ENCODE measurements at regions not wholly inside any gene's neighbourhood (a gene's known extent, or its start where the extent isn't known, plus 50 kb on each side); places are given as distances from the start of the nearest gene placed in this dataset.

GRCh38 chr3:182525766-182526374 lies 267.4 kb upstream of the ATP11B start:
- Histone ChIP-seq H3K4me2 (ENCODE audit: low read length) (no peak overlapping the region), H3K4me3 (ENCODE audit: low read length) (no peak overlapping the region), H3K27me3 (ENCODE audit: control insufficient read depth, insufficient read depth, low read length) (peaks cover 2% of the 10 kb centered on the region), H3K9ac (ENCODE audit: low read depth, low read length) (no peak overlapping the region), H3K4me1 (ENCODE audit: control insufficient read depth, insufficient read depth, low read length) (no peaks in the 10 kb centered on the region), H3K36me3 (ENCODE audit: insufficient read depth, low read length) (no peaks in the 10 kb centered on the region), H3K9me3 (replicated peaks; ENCODE audit: low read length) (no peaks in the 10 kb centered on the region)

- no peak overlapping the region for H3K4me2 ChIP-seq (ENCODE audit: low read length)
- H3K4me1 ChIP-seq (ENCODE audit: control insufficient read depth, insufficient read depth, low read length), result no peaks in the 10 kb centered on the region
- H3K9ac ChIP-seq (ENCODE audit: low read depth, low read length), result no peak overlapping the region
- H3K4me3 ChIP-seq (ENCODE audit: low read length), result no peak overlapping the region
- no peaks in the 10 kb centered on the region for H3K36me3 ChIP-seq (ENCODE audit: insufficient read depth, low read length)
- H3K27me3 ChIP-seq (ENCODE audit: control insufficient read depth, insufficient read depth, low read length), result peaks cover 2% of the 10 kb centered on the region
- H3K9me3 ChIP-seq (replicated peaks; ENCODE audit: low read length), result no peaks in the 10 kb centered on the region
Measured at GRCh38 chr3:182527745-182528144, 265.6 kb upstream of the ATP11B start.

- Histone ChIP-seq H3K36me3 (ENCODE audit: insufficient read depth, low read length) (no peaks in the 10 kb centered on the region), H3K9me3 (replicated peaks; ENCODE audit: low read length) (no peaks in the 10 kb centered on the region), H3K9ac (ENCODE audit: low read depth, low read length) (no peak overlapping the region), H3K4me1 (ENCODE audit: control insufficient read depth, insufficient read depth, low read length) (no peaks in the 10 kb centered on the region), H3K4me2 (ENCODE audit: low read length) (no peak overlapping the region), H3K4me3 (ENCODE audit: low read length) (no peak overlapping the region), H3K27me3 (ENCODE audit: control insufficient read depth, insufficient read depth, low read length) (peaks cover 2% of the 10 kb centered on the region)
Measured at GRCh38 chr3:182530316-182530715, 263.0 kb upstream of the ATP11B start.

- H3K4me2 ChIP-seq (ENCODE audit: low read length), result no peak overlapping the region
- no peak overlapping the region for H3K9ac ChIP-seq (ENCODE audit: low read depth, low read length)
- no peaks in the 10 kb centered on the region for H3K4me1 ChIP-seq (ENCODE audit: control insufficient read depth, insufficient read depth, low read length)
- H3K9me3 ChIP-seq (replicated peaks; ENCODE audit: low read length), result no peaks in the 10 kb centered on the region
- H3K36me3 ChIP-seq (ENCODE audit: insufficient read depth, low read length), result no peaks in the 10 kb centered on the region
- no peak overlapping the region for H3K4me3 ChIP-seq (ENCODE audit: low read length)
- H3K27me3 ChIP-seq (ENCODE audit: control insufficient read depth, insufficient read depth, low read length), result no peaks in the 10 kb centered on the region
Measured at GRCh38 chr3:182533394-182533793, 259.9 kb upstream of the ATP11B start.

GRCh38 chr3:182544542-182544941 lies 248.8 kb upstream of the ATP11B start:
- Histone ChIP-seq H3K27me3 (ENCODE audit: control insufficient read depth, insufficient read depth, low read length) (no peaks in the 10 kb centered on the region), H3K36me3 (ENCODE audit: insufficient read depth, low read length) (no peaks in the 10 kb centered on the region), H3K4me3 (ENCODE audit: low read length) (no peak overlapping the region), H3K9me3 (replicated peaks; ENCODE audit: low read length) (no peaks in the 10 kb centered on the region), H3K4me2 (ENCODE audit: low read length) (no peak overlapping the region), H3K4me1 (ENCODE audit: control insufficient read depth, insufficient read depth, low read length) (no peaks in the 10 kb centered on the region), H3K9ac (ENCODE audit: low read depth, low read length) (no peak overlapping the region)

GRCh38 chr3:182562274-182562673 lies 231.0 kb upstream of the ATP11B start:
- H3K9me3 ChIP-seq (replicated peaks; ENCODE audit: low read length), result no peaks in the 10 kb centered on the region
- H3K4me1 ChIP-seq (ENCODE audit: control insufficient read depth, insufficient read depth, low read length), result no peaks in the 10 kb centered on the region
- H3K9ac ChIP-seq (ENCODE audit: low read depth, low read length), result no peak overlapping the region
- H3K36me3 ChIP-seq (ENCODE audit: insufficient read depth, low read length), result no peaks in the 10 kb centered on the region
- no peaks in the 10 kb centered on the region for H3K27me3 ChIP-seq (ENCODE audit: control insufficient read depth, insufficient read depth, low read length)
- no peak overlapping the region for H3K4me2 ChIP-seq (ENCODE audit: low read length)
- H3K4me3 ChIP-seq (ENCODE audit: low read length), result no peak overlapping the region

- no peak overlapping the region for H3K4me3 ChIP-seq (ENCODE audit: low read length)
- H3K9me3 ChIP-seq (replicated peaks; ENCODE audit: low read length), result no peaks in the 10 kb centered on the region
- no peak overlapping the region for H3K9ac ChIP-seq (ENCODE audit: low read depth, low read length)
- H3K36me3 ChIP-seq (ENCODE audit: insufficient read depth, low read length), result no peaks in the 10 kb centered on the region
- no peaks in the 10 kb centered on the region for H3K4me1 ChIP-seq (ENCODE audit: control insufficient read depth, insufficient read depth, low read length)
- no peak overlapping the region for H3K4me2 ChIP-seq (ENCODE audit: low read length)
- H3K27me3 ChIP-seq (ENCODE audit: control insufficient read depth, insufficient read depth, low read length), result no peaks in the 10 kb centered on the region
Measured at GRCh38 chr3:182565916-182566796, 227.1 kb upstream of the ATP11B start.

GRCh38 chr3:182567700-182568099 lies 225.6 kb upstream of the ATP11B start:
- no peak overlapping the region for H3K4me3 ChIP-seq (ENCODE audit: low read length)
- no peaks in the 10 kb centered on the region for H3K36me3 ChIP-seq (ENCODE audit: insufficient read depth, low read length)
- H3K9me3 ChIP-seq (replicated peaks; ENCODE audit: low read length), result no peaks in the 10 kb centered on the region
- H3K27me3 ChIP-seq (ENCODE audit: control insufficient read depth, insufficient read depth, low read length), result no peaks in the 10 kb centered on the region
- no peak overlapping the region for H3K9ac ChIP-seq (ENCODE audit: low read depth, low read length)
- H3K4me2 ChIP-seq (ENCODE audit: low read length), result no peak overlapping the region
- H3K4me1 ChIP-seq (ENCODE audit: control insufficient read depth, insufficient read depth, low read length), result no peaks in the 10 kb centered on the region

GRCh38 chr3:182568261-182568660 lies 225.0 kb upstream of the ATP11B start:
- Histone ChIP-seq H3K4me1 (ENCODE audit: control insufficient read depth, insufficient read depth, low read length) (no peaks in the 10 kb centered on the region), H3K4me3 (ENCODE audit: low read length) (no peak overlapping the region), H3K9ac (ENCODE audit: low read depth, low read length) (no peak overlapping the region), H3K9me3 (replicated peaks; ENCODE audit: low read length) (no peaks in the 10 kb centered on the region), H3K27me3 (ENCODE audit: control insufficient read depth, insufficient read depth, low read length) (no peaks in the 10 kb centered on the region), H3K36me3 (ENCODE audit: insufficient read depth, low read length) (no peaks in the 10 kb centered on the region), H3K4me2 (ENCODE audit: low read length) (no peak overlapping the region)

- Histone ChIP-seq H3K4me2 (ENCODE audit: low read length) (no peak overlapping the region), H3K9me3 (replicated peaks; ENCODE audit: low read length) (no peaks in the 10 kb centered on the region), H3K4me1 (ENCODE audit: control insufficient read depth, insufficient read depth, low read length) (no peaks in the 10 kb centered on the region), H3K4me3 (ENCODE audit: low read length) (no peak overlapping the region), H3K36me3 (ENCODE audit: insufficient read depth, low read length) (no peaks in the 10 kb centered on the region), H3K9ac (ENCODE audit: low read depth, low read length) (no peak overlapping the region), H3K27me3 (ENCODE audit: control insufficient read depth, insufficient read depth, low read length) (no peaks in the 10 kb centered on the region)
Measured at GRCh38 chr3:182568876-182569275, 224.4 kb upstream of the ATP11B start.

- Histone ChIP-seq H3K4me3 (ENCODE audit: low read length) (no peak overlapping the region), H3K27me3 (ENCODE audit: control insufficient read depth, insufficient read depth, low read length) (no peaks in the 10 kb centered on the region), H3K36me3 (ENCODE audit: insufficient read depth, low read length) (no peaks in the 10 kb centered on the region), H3K4me2 (ENCODE audit: low read length) (no peak overlapping the region), H3K4me1 (ENCODE audit: control insufficient read depth, insufficient read depth, low read length) (no peaks in the 10 kb centered on the region), H3K9me3 (replicated peaks; ENCODE audit: low read length) (no peaks in the 10 kb centered on the region), H3K9ac (ENCODE audit: low read depth, low read length) (no peak overlapping the region)
Measured at GRCh38 chr3:182570946-182571594, 222.2 kb upstream of the ATP11B start.
